ENCODE measurements at regions not wholly inside any gene's neighbourhood (a gene's known extent, or its start where the extent isn't known, plus 50 kb on each side); places are given as distances from the start of the nearest gene placed in this dataset.

DNA sequence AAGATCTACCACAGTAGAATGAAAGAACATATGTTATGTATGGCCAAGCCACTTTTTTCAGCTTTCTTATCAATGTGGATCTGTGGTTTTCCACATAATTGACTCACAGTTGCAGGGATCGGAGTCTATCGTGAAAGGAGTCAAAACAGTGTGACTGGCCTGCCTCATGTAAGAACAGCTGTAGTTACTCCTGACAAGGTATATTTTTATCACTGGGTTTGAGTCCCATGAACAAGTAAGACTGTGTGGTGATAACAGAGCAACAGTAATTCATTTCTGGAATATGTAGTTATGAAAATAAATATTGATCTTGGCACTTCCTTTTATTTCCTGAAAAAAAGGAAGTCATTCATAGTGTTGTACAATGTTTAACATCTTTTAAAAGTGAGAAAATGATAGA lies 416.6 kb downstream of the KLF12 start:
- in situ Hi-C loops (cut with MboI; ENCODE audit: low pct_unique_long_range_greater_than_20kb, low sequenced_read_pairs) = no loop called here
- DNase-seq = peak; percentile 36

DNA sequence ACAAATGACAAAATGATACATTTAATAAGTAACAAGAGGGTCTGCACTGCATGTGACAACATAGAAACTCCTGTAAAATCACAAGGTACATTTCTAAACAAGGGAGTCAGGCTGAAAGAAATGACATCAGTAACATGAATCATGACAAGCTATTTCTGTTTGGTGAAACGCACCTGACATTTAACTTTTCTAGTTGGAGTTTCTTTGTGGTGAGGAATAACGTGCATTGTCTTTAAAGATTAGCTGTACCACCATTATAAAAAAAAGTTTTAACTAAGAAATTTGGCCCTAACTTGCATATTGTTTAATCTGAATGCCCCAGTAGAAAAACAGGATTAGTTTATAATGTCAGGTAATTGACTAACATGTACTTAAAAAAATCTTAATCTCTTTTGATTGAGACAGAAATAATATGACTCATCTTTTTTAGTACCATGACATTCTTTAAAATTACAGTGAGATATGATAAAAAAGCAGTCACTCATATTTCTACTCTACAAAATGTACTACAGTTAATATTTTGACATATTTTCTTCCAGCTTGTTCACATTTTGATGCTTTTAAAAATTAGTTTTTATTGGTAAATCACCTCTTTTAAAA lies 418.2 kb downstream of the KLF12 start:
- DNase-seq = no peak
- in situ Hi-C loops (cut with MboI; ENCODE audit: low pct_unique_long_range_greater_than_20kb, low sequenced_read_pairs) = no loop called here

DNA sequence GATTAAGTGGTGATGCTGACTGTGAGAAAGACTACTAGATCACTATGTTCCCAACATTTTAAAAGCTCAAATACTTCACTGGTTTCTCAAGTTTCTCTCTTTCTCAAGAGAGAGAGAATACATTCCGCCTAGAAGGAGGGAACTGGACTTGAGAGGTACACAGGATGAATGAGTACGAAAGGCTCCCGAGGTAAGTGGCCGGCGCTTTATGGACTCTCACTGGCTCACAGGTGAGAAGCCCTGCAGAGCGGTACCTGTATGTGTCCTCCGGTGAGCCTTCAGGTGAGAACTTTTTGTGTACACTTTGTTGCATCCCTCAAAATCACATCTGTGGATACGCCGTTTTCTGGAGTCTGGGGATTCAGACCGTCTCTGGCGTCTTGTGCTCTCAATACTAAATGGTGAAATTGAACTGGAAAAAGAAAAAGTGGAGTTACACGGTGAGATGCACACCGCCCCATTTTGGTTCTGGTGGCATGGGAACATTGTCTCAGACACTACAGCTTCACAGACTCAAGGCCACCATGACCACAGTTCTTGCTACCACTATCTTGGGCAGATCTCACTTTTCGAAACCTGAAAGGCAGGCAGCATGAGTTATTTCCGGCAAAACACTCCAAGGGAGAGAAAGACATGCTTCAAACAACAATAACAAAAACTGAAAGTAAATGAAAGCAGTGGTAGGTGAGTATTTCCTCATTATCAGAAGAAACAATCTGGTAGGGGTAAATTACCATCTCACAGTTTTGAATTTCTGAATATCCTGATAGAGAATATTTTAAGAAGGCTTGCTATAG lies 418.9 kb downstream of the KLF12 start:
- in situ Hi-C loops (cut with MboI; ENCODE audit: low pct_unique_long_range_greater_than_20kb, low sequenced_read_pairs) = no loop called here
- no peak for DNase-seq

DNA sequence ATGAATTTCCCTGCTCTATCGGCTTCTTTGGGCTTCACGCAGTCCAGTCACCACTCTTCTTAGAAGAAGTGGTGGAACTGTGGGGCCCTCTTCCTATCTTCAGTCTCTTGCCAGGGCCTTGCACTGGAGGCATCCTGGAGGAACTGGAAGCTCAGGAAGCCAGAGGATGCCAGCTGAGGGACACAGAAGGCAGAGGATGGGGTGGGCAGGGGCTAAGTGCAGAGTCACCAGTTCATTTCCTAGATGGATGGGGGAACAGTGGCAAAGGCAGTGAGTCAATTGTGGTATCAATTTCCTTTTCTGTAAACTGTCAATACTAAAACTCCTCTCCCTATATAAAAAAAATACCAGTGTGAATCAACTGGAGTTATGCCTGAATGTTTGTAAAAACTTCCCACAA lies 419.7 kb downstream of the KLF12 start:
- DNase-seq = no peak
- in situ Hi-C loops (cut with MboI; ENCODE audit: low pct_unique_long_range_greater_than_20kb, low sequenced_read_pairs) = no loop called here

DNA sequence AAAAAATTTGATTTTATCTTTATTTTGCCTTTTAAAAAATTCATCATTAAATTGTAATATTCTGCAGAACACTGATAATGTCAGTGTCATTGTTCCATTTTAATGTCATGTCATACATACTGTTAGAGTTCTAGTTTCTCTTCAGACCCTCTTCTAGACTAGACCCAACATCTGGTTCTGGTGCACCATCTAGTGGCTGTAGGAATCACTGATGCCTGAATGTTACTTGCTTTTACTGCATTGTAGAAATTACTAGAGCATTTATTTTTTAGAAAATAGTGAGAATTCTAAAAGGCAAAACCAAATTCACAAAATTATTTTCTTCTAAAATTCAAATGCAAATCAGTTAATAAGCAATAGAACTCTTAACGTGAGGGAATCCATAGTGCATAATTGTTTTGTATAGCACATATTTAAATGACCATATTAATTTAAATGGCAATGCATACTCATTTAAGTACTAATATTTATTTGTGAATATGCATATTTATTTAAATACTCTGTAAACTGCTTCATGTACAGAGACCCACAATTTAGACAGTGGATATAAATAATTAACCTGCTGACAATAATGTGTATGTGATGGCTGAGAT lies 425.7 kb downstream of the KLF12 start:
- in situ Hi-C loops (cut with MboI; ENCODE audit: low pct_unique_long_range_greater_than_20kb, low sequenced_read_pairs) = no loop called here
- peak; percentile 53 for DNase-seq

DNA sequence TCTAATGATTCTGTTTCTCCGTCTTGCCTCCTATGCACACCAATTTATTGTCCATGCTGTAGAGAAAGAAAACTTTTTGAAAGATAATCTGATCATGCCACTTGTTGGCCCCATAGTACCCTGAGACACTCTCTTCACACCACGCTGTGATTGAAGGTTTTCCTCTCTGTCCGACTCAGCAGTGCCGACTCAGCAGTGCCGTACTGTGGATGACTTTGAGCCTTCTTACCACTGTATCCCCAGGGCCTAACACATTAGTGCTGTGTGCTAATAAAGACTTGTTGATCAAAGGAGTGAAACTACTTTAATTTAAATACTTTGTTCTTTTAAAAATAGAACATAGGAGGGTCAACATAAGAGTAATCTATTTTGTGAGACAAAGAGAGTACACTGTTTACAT lies 429.6 kb downstream of the KLF12 start:
- no peak for DNase-seq
- in situ Hi-C loops (cut with MboI; ENCODE audit: low pct_unique_long_range_greater_than_20kb, low sequenced_read_pairs) = no loop called here

DNA sequence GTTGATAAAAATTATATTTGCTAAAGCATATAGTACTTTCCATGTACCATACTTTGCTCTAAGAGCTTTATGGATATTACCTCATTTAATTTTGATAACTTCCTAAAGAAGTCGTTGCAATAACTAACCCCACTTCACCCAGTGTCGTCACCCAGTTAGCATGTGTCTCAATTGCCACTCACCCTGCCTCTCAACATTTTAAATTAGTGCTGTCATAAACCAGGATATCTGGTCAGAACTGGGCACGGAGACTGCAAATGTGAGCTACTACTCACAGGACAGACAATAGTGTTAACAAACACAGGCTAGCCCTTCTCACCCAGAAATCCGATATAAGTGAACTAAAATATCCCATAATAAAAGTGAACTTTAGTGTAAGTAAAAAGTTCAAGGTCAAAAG lies 430.6 kb downstream of the KLF12 start:
- in situ Hi-C loops (cut with MboI; ENCODE audit: low pct_unique_long_range_greater_than_20kb, low sequenced_read_pairs) = no loop called here
- DNase-seq = no peak

DNA sequence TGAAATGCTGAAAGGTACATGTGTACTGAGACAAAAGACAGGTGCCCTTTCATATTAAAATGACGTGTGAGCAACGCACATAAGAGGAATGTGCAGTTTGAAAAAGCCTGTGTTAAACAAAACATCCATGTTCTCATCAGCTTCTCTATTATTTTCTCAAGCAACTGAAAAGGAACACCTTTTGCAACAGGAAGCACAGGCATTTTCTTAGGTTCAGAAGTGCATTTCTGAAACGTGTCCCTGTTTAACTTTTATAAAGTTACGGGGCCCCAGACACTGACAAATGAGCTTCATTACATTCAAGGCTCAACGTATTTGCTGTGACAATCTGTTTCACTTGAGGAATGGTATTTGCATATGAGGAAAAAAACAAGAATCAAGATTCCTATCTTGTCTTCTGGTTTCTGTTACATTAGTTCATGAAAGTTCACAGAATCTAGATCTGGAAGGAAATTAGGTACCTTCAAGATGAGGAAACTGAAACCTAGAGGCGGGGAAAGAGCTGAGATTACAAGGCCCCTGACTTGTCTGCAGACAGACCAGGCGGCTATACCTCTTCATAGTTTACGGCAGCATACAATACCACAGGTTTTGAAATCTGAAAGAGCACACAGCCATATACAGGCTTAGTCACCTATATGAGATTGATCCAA lies 431.7 kb downstream of the KLF12 start:
- in situ Hi-C loops (cut with MboI; ENCODE audit: low pct_unique_long_range_greater_than_20kb, low sequenced_read_pairs) = no loop called here
- no peak for DNase-seq

DNA sequence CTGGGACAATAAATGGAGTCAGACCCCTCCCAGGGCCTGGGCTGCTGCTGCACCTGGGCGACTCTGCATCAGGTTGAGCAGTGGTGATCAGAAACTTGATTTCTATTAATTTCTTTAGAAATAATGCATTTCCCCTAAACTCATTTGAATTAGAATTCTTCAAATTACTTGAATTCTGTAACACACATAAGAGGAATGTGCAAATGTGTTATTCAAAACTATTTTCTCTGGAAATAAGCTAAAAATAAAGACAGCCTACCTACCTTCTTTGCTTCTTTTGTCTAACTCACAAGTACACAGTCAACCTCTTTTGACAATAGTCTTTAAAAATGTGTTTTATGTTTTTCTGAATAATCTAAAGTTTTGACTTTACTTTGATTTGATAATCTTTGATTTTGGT lies 433.0 kb downstream of the KLF12 start:
- in situ Hi-C loops (cut with MboI; ENCODE audit: low pct_unique_long_range_greater_than_20kb, low sequenced_read_pairs) = no loop called here
- no peak for DNase-seq

DNA sequence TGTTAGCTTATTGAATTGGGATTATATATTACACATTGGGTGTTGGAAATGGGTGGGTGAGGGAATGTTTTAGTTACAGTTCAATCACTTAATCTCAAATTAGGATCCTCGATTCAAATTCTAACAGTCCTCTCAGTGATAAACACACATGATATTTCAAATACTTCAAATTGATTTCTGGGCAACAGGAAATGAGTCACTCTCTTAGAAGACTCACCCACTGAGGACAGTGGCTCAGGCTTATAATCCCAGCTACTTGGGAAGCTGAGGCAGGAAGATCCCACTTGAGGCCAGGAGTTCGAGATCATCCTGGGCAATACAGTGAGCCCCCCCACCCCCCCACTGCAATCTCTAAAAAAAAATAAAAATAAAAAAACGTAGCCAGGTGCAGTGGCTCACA lies 435.3 kb downstream of the KLF12 start:
- DNase-seq = no peak
- in situ Hi-C loops (cut with MboI; ENCODE audit: low pct_unique_long_range_greater_than_20kb, low sequenced_read_pairs) = no loop called here

DNA sequence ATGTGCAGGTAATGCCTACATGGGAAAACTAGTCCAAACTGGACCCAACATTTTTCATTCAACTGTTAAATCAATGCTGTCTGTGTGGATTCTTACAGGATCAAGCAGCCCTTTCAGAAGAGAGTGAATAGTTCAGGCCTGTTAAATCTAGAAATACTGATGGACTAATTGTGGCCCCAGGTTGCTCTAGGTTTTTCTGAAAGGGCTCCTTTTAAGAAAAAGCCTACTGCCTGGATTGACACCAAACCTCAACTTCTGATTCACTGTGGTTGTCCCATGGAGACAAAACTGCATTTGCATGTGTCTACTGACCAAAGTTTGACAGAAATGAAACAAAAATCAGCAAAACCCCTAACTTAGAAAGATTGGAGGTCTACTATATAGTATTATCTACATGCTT lies 437.0 kb downstream of the KLF12 start:
- in situ Hi-C loops (cut with MboI; ENCODE audit: low pct_unique_long_range_greater_than_20kb, low sequenced_read_pairs) = no loop called here

DNA sequence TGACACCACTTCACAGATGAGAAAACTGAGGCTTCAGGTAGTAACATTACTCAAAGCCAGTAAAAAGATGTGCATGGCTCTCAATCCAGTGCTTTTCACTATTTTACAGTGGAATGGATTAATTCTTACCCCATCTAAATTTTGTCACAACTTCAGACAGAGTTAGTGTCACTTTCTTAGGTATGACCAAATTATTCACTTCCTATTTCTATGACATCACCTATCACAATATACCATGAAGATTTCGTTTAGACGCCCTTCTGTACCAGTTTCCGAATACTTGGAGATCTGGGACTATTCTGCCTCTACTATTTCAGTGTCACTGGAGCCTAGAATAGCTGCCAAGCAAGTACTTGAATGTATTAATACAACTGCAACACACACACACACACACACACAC lies 437.5 kb downstream of the KLF12 start:
- no peak for DNase-seq

More for the DNA sequence above, 437.0 kb downstream of the KLF12 start:
- DNase-seq = no peak

DNA sequence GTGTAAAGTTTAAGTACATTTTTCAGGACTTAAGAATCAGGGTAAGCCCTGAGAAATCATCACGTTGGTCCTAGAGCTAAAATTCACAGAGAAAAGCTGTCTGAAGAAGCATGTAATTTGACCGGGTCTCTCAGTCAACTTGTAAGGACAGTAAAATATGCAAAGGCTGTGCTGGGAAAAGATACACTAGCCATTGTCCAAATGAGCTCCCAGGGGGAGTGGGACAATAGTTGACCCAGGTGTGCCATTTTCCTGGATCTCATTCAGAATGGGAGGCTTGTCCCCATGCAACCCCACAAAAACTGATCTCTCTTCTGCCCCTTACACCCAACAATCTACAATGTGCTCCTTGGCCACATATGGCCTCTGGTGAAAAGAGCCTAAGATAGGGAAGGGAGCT lies 437.9 kb downstream of the KLF12 start:
- in situ Hi-C loops (cut with MboI; ENCODE audit: low pct_unique_long_range_greater_than_20kb, low sequenced_read_pairs) = no loop called here
- DNase-seq = no peak

More for the DNA sequence above, 437.5 kb downstream of the KLF12 start:
- in situ Hi-C loops (cut with MboI; ENCODE audit: low pct_unique_long_range_greater_than_20kb, low sequenced_read_pairs) = no loop called here

DNA sequence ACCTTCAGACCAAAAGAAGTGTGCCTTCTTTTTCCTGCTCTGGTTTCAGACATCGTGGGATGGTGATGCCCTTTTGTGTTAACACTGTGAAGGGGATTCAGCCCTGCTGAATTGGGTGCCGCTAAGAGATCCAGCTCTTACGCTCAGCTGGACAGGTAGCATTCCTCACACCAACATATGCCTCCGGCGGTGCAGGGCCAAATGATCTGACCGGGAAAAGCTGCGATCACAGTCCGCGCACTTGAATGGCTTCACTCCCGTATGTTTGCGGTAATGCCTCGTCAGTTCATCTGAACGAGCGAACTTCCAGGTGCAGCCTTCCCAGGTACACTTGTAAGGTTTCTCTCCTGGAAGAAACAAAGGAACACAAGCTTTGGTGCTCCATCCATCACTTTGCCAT lies 438.9 kb downstream of the KLF12 start:
- no peak for DNase-seq
- in situ Hi-C loops (cut with MboI; ENCODE audit: low pct_unique_long_range_greater_than_20kb, low sequenced_read_pairs) = no loop called here

DNA sequence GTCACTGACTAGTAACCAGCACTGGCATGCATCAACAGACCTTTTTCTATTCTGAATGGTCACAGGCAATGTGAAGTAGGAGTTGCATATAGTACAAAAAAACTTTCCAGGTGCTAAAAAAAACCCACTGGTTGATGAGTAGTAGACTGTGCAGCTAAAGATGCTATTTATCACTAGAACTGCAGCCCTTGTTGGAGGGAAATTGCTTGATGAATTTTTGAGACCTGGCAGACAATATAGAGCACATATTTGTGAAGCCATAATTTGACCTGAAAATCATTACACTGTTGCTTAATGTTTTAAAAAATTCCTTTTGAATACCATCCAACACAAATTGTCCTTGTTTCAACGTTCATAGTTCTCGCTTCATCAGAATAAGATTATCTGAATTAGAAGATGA lies 441.0 kb downstream of the KLF12 start:
- no peak for DNase-seq
- in situ Hi-C loops (cut with MboI; ENCODE audit: low pct_unique_long_range_greater_than_20kb, low sequenced_read_pairs) = no loop called here

DNA sequence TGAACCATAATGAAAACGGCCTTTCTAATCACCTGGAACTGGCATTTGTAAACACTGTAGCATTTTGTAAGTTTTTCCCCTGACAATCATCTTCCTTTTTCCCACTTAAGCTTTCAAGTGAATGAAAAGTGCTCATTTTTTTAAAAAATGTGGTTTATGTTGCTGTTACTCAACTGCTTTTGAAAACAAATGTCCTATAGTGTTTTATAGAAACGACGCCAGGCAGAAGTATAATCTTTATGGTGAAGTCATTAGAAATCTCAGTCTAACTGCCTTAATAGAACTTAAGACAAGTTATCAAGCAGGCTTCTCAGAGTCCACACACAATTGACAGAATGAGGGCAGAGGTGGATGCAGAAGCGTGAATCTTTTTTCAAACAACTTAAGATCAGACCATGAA lies 442.3 kb downstream of the KLF12 start:
- DNase-seq = no peak
- in situ Hi-C loops (cut with MboI; ENCODE audit: low pct_unique_long_range_greater_than_20kb, low sequenced_read_pairs) = no loop called here

DNA sequence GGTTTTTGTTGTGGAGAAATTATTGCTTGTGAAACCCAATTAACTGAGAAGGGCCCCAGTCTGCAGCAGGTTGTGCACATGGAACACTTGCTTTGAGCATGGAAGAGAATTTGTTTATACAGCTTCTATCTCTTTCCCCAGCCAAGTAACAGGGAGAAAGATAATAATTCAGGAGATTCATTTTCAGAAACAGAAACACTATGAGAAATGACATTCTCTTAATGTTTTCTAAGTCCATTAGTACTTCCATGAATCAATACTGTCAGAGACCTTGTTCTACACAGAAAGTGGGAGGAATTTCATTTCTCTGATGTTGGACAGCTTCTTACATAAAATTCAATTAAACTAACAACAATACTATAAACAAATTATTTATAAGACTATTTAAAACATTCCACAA lies 446.3 kb downstream of the KLF12 start:
- no peak for DNase-seq
- in situ Hi-C loops (cut with MboI; ENCODE audit: low pct_unique_long_range_greater_than_20kb, low sequenced_read_pairs) = no loop called here

DNA sequence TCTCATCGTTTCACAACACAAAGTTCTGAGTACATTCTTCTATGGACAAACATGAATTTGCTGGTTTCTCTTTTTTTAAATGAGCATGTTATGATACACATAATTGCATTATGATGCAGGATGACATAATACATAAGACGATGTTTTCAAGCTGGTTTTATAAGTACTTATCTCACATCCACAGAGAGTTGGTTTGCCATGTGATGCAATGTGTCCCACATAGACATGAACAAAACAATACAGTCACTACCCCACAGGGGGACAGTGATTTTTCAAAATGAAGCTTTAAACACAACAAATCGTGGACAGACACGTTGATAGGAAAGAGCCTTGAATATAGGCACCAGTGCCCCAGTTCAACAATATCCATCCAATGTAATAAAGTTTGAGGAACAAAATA lies 447.1 kb downstream of the KLF12 start:
- no peak for DNase-seq
- in situ Hi-C loops (cut with MboI; ENCODE audit: low pct_unique_long_range_greater_than_20kb, low sequenced_read_pairs) = no loop called here

DNA sequence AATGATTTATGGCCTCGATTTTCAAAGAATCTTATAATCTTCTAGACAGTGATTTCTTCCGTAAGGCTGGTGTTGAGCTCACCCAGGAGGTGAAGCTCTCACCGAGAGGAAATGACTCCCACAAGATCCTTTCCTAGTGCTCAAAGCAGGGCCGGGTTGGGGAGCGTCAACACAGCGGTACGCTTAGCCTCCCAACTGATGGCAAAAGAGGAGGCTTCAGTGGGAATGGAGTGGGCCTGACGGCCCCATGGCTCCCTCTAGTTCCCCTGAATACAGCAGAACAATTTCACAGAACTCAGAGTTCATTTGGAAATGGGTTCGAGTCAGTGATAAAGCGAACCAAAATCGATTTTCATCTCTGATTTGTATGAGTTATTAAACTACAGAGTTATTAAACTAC lies 449.5 kb downstream of the KLF12 start:
- in situ Hi-C loops (cut with MboI; ENCODE audit: low pct_unique_long_range_greater_than_20kb, low sequenced_read_pairs) = no loop called here
- no peak for DNase-seq

DNA sequence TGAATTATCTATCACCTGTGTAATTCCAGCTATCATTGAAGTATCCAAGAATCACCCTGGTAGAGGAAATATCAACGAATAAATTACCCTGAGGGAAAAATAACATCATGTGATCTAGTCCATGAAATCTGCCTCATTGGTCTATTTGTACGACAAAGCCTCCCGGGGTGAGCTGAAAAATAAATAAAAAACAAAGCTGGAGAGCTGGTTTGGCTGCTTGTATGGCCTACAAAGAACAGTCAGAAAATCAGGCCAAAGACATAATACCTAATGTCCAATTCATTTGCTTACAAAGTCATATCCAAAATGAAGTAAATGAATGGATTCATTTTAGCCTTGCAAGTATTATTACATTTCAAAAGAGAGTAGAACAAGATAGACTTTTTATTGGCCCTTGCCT lies 449.9 kb downstream of the KLF12 start:
- no peak for DNase-seq
- in situ Hi-C loops (cut with MboI; ENCODE audit: low pct_unique_long_range_greater_than_20kb, low sequenced_read_pairs) = no loop called here
